Common myeloid progenitor, CD34-positive (primary cell): ENCODE measurements at regions not wholly inside any gene's neighbourhood (a gene's known extent, or its start where the extent isn't known, plus 50 kb on each side); places are given as distances from the start of the nearest gene placed in this dataset.
"Not testable (repeated sequence)": the region's sequence is repeated elsewhere in the genome, so short reads cannot be mapped to it uniquely, and the experiment has no call there.

ENCODE experiments used
- CTCF ChIA-PET: fragments of 350-600 bp; sonication (Branson Sonifier 250); formaldehyde crosslinking; loops from one replicate; lab custom pipeline; 2021; ENCODE audit warnings: antibody characterized with exemption; lab: Charles Lee
- POLR2A ChIA-PET: fragments of 350-600 bp; sonication (Branson Sonifier 250); formaldehyde crosslinking; loops from one replicate; lab custom pipeline; 2021; ENCODE audit warnings: antibody characterized with exemption; lab: Charles Lee
- DNase-seq, 3 donors: peaks; one replicate each; pipeline versions ENCODE4 v3.0.0 to v3.0.0-alpha.2; 2013
- H3K27ac ChIP-seq, 2 experiments: 1 replicate in 1 of 2; 2 replicates in 1 of 2; pipeline ENCODE4 v1.7.0; 2013; ENCODE audit warnings: inconsistent platforms in 2 of 2, low read length in 2 of 2, mild to moderate bottlenecking in 2 of 2, low read depth in 1 of 2, moderate library complexity in 1 of 2; ENCODE audit not compliant: severe bottlenecking in 2 of 2, insufficient read depth in 1 of 2, poor library complexity in 1 of 2
- H3K27me3 ChIP-seq, 5 experiments: replicated peaks in 2 of 5; 1 replicate in 3 of 5; 2 replicates in 2 of 5; pipeline versions ENCODE4 v1.6.1 to v1.7.0; 2013; ENCODE audit warnings: low read length in 4 of 5, mild to moderate bottlenecking in 2 of 5, moderate library complexity in 2 of 5, inconsistent platforms in 1 of 5; ENCODE audit not compliant: insufficient read depth in 5 of 5, control insufficient read depth in 4 of 5
- H3K36me3 ChIP-seq, 4 experiments: 1 replicate in 2 of 4; 2 replicates in 2 of 4; pipeline versions ENCODE4 v1.6.1 to v1.7.0; 2013; ENCODE audit warnings: low read length in 3 of 4, control low read depth in 1 of 4, mild to moderate bottlenecking in 1 of 4; ENCODE audit not compliant: control insufficient read depth in 4 of 4, insufficient read depth in 4 of 4
- H3K4me1 ChIP-seq, 4 experiments: 1 replicate in 3 of 4; 2 replicates in 1 of 4; pipeline versions ENCODE4 v1.6.1 to v1.7.1; 2013; ENCODE audit warnings: low read length in 3 of 4, mild to moderate bottlenecking in 3 of 4, control low read depth in 1 of 4, inconsistent platforms in 1 of 4, moderate library complexity in 1 of 4; ENCODE audit not compliant: control insufficient read depth in 4 of 4, insufficient read depth in 4 of 4; ENCODE audit errors: control extremely low read depth in 1 of 4
- H3K4me3 ChIP-seq, 7 experiments: 1 replicate in 4 of 7; 2 replicates in 3 of 7; pipeline versions ENCODE4 v1.5.1 to v1.7.0; 2013; ENCODE audit warnings: mild to moderate bottlenecking in 7 of 7, low read length in 6 of 7, moderate library complexity in 6 of 7, inconsistent platforms in 2 of 7, low read depth in 2 of 7, control low read depth in 1 of 7; ENCODE audit not compliant: insufficient read depth in 4 of 7, control insufficient read depth in 1 of 7; ENCODE audit errors: extremely low read depth in 1 of 7
- H3K9me3 ChIP-seq, 5 experiments: 1 replicate in 4 of 5; 2 replicates in 1 of 5; pipeline versions ENCODE4 v1.6.1 to v1.7.1; 2013; ENCODE audit warnings: low read length in 4 of 5, mild to moderate bottlenecking in 2 of 5, inconsistent platforms in 1 of 5, low read depth in 1 of 5, moderate library complexity in 1 of 5; ENCODE audit not compliant: control insufficient read depth in 4 of 5, insufficient read depth in 2 of 5; ENCODE audit errors: control extremely low read depth in 1 of 5
- WGBS: methylation state at CpG from one replicate; pipeline ENCODE4 v1.1.5; 2013; ENCODE audit not compliant: insufficient coverage; 5-methylcytosine and 5-hydroxymethylcytosine counted together

GRCh38 chr2:7646661-7647060 lies 729.4 kb downstream of the RNF144A start:
- Histone ChIP-seq H3K27me3 (no peaks in the 10 kb centered on the region), H3K4me3 (no peak overlapping the region), H3K9me3 (peaks cover 0 to 4% (median under 1%) of the 10 kb centered on the region in 5 experiments), H3K4me1 (no peaks in the 10 kb centered on the region), H3K36me3 (no peaks in the 10 kb centered on the region), H3K27ac (no peak overlapping the region)
- WGBS, result 100% methylated on average over 1 of the region's 6 CpGs
- CTCF ChIA-PET, result no interaction called here
- DNase-seq, result no peak
- POLR2A ChIA-PET, result no interaction called here

GRCh38 chr2:7648221-7648795 lies 731.1 kb downstream of the RNF144A start:
- Histone ChIP-seq H3K9me3 (peaks cover 0 to 6% (median 0%) of the 10 kb centered on the region in 5 experiments), H3K27ac (no peak overlapping the region), H3K27me3 (no peaks in the 10 kb centered on the region), H3K4me3 (no peak overlapping the region), H3K36me3 (no peaks in the 10 kb centered on the region), H3K4me1 (no peaks in the 10 kb centered on the region)
- DNase-seq, result no peak
- CTCF ChIA-PET, result no interaction called here
- POLR2A ChIA-PET, result no interaction called here
- WGBS, result 100% methylated on average over 4 of the region's 7 CpGs

- DNase-seq, result no peak
- Histone ChIP-seq H3K27me3 (no peaks in the 10 kb centered on the region), H3K36me3 (no peaks in the 10 kb centered on the region), H3K27ac (no peak overlapping the region), H3K9me3 (peaks cover 0 to 15% (median 4%) of the 10 kb centered on the region in 5 experiments), H3K4me3 (no peak overlapping the region), H3K4me1 (no peaks in the 10 kb centered on the region)
- CTCF ChIA-PET, result interaction anchor here (0.8 kb wide), 1 partner anchor 8 kb away, joined by 3 read pairs; no protein-coding TSS in a partner anchor
- 81% methylated on average over 5 of the region's 6 CpGs for WGBS
- POLR2A ChIA-PET, result no interaction called here
Measured at GRCh38 chr2:7649461-7650228, 732.4 kb downstream of the RNF144A start.

GRCh38 chr2:7653617-7654016 lies 736.4 kb downstream of the RNF144A start:
- no peaks in the 10 kb centered on the region for H3K27me3 ChIP-seq
- no peaks in the 10 kb centered on the region for H3K4me1 ChIP-seq
- DNase-seq, result no peak
- no peak overlapping the region for H3K4me3 ChIP-seq
- H3K36me3 ChIP-seq, result no peaks in the 10 kb centered on the region
- 100% methylated on average over 1 of the region's 2 CpGs for WGBS
- POLR2A ChIA-PET, result no interaction called here
- CTCF ChIA-PET, result no interaction called here
- no peak overlapping the region for H3K27ac ChIP-seq
- H3K9me3 ChIP-seq, result peaks cover 0 to 15% (median 4%) of the 10 kb centered on the region in 5 experiments

- POLR2A ChIA-PET, result no interaction called here
Measured at GRCh38 chr2:7655629-7656028, 738.4 kb downstream of the RNF144A start.

GRCh38 chr2:7657526-7657925 lies 740.3 kb downstream of the RNF144A start:
- POLR2A ChIA-PET, DNase-seq: not testable (repeated sequence)
- CTCF ChIA-PET, result interaction anchor here (1.2 kb wide), 1 partner anchor 8 kb away, joined by 3 read pairs; no protein-coding TSS in a partner anchor

More at GRCh38 chr2:7655629-7656028, 738.4 kb downstream of the RNF144A start:
- Histone ChIP-seq H3K4me3 (no peak overlapping the region), H3K27ac (no peak overlapping the region), H3K36me3 (no peaks in the 10 kb centered on the region), H3K27me3 (no peaks in the 10 kb centered on the region), H3K4me1 (no peaks in the 10 kb centered on the region), H3K9me3 (peaks cover 0 to 15% (median 4%) of the 10 kb centered on the region in 5 experiments)
- CTCF ChIA-PET, result no interaction called here
- no peak for DNase-seq
- no CpG with 5 or more reads among the region's 2 CpGs for WGBS

GRCh38 chr2:7658486-7658885 lies 741.3 kb downstream of the RNF144A start:
- ChIA-PET CTCF (interaction anchor here (1.2 kb wide), 1 partner anchor 9 kb away, joined by 3 read pairs; no protein-coding TSS in a partner anchor), POLR2A (interaction anchor here (0.7 kb wide), 1 partner anchor 385 kb away, joined by 3 read pairs; no protein-coding TSS in a partner anchor)
- no peaks in the 10 kb centered on the region for H3K4me1 ChIP-seq
- DNase-seq, result no peak
- no peak overlapping the region for H3K4me3 ChIP-seq
- no peak overlapping the region for H3K27ac ChIP-seq
- H3K27me3 ChIP-seq, result no peaks in the 10 kb centered on the region
- H3K9me3 ChIP-seq, result peaks cover 0 to 7% (median 3%) of the 10 kb centered on the region in 5 experiments
- whole genome bisulfite sequencing, result 98% methylated on average over 12 of the region's 12 CpGs
- no peaks in the 10 kb centered on the region for H3K36me3 ChIP-seq

More at GRCh38 chr2:7657526-7657925, 740.3 kb downstream of the RNF144A start:
- H3K27me3 ChIP-seq, H3K4me1 ChIP-seq, H3K36me3 ChIP-seq, H3K4me3 ChIP-seq, H3K27ac ChIP-seq: not testable (repeated sequence)
- peaks cover 0 to 11% (median 4%) of the 10 kb centered on the region in 5 experiments for H3K9me3 ChIP-seq
- 92% methylated on average over 2 of the region's 2 CpGs for WGBS
